ENCODE measurements at regions not wholly inside any gene's neighbourhood (a gene's known extent, or its start where the extent isn't known, plus 50 kb on each side); places are given as distances from the start of the nearest gene placed in this dataset.

DNA sequence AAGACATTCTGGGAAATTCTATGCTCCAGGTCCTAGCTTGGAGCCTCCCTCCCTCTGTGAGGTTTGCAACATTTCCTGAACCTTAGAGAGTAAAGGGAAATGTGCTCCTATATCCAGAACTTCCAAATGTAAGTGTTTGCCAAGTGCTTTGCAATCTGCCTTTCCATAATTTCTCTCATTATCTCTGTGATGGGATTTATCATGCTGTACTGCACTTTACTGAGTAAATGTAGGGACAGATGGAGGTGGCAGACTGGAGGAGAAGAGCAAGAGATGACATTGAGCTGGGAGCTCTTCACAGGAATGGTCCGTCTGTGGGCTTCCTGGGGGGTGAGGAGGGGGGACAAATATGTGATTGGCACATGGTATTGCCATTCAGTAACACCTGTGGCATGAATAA, 184.3 kb downstream of the SOX4 start:
- Histone ChIP-seq H3K36me3 (ENCODE audit: control insufficient read depth, insufficient read depth, low read length) (no peaks in the 10 kb centered on the region), H3K27me3 (ENCODE audit: control insufficient read depth, insufficient read depth, low read length) (no peaks in the 10 kb centered on the region), H3K4me3 (ENCODE audit: low read length) (no peak overlapping the region), H3K27ac (ENCODE audit: low read length) (no peak overlapping the region), H3K9me3 (ENCODE audit: control insufficient read depth, insufficient read depth, low read length) (no peaks in the 10 kb centered on the region), H3K4me1 (ENCODE audit: control insufficient read depth, insufficient read depth, low read length) (no peaks in the 10 kb centered on the region)
- H3K27ac Mint-ChIP-seq: no peak overlapping the region
- TF ChIP-seq, protein P1, sequence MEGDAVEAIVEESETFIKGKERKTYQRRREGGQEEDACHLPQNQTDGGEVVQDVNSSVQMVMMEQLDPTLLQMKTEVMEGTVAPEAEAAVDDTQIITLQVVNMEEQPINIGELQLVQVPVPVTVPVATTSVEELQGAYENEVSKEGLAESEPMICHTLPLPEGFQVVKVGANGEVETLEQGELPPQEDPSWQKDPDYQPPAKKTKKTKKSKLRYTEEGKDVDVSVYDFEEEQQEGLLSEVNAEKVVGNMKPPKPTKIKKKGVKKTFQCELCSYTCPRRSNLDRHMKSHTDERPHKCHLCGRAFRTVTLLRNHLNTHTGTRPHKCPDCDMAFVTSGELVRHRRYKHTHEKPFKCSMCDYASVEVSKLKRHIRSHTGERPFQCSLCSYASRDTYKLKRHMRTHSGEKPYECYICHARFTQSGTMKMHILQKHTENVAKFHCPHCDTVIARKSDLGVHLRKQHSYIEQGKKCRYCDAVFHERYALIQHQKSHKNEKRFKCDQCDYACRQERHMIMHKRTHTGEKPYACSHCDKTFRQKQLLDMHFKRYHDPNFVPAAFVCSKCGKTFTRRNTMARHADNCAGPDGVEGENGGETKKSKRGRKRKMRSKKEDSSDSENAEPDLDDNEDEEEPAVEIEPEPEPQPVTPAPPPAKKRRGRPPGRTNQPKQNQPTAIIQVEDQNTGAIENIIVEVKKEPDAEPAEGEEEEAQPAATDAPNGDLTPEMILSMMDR (IDR thresholded peaks at IDR 0.05): no peak
- WGBS (ENCODE audit: insufficient coverage): 86% methylated on average over 1 of the region's 1 CpG
- H3K4me3 Mint-ChIP-seq: no peak overlapping the region
- H3K36me3 Mint-ChIP-seq: no peaks in the 10 kb centered on the region
- intact Hi-C loops (cut with micrococcal nuclease): no loop called here
- ATAC-seq (no peak), DNase-seq (no peak)
- no peaks in the 10 kb centered on the region for H3K4me1 Mint-ChIP-seq
- no peaks in the 10 kb centered on the region for H3K27me3 Mint-ChIP-seq (ENCODE audit: low read depth in 2 of 2)
- no peaks in the 10 kb centered on the region for H3K9me3 Mint-ChIP-seq

DNA sequence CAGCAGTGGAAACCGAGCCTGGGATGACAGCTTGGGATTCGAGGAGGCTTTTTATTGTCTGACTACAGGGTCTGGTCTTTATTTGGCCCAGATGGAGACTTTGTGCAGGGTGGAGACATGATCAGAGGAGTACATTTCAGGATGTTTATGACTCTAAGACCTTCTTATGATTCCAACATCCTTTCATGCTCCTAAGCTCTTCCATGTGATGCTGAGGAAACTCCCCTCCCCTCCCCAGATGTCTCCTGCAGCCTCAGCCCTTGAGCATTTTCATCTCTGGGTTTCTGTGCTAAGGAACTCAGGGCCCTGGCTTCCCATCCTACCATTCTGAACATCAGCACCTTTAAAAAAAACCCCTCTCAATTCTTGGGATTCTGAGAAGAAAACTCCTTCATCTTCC, 186.6 kb downstream of the SOX4 start:
- TF ChIP-seq, protein P1 (IDR thresholded peaks at IDR 0.05): no peak
- Histone ChIP-seq H3K36me3 (ENCODE audit: control insufficient read depth, insufficient read depth, low read length) (no peaks in the 10 kb centered on the region), H3K4me3 (ENCODE audit: low read length) (no peak overlapping the region), H3K4me1 (ENCODE audit: control insufficient read depth, insufficient read depth, low read length) (no peaks in the 10 kb centered on the region), H3K9me3 (ENCODE audit: control insufficient read depth, insufficient read depth, low read length) (no peaks in the 10 kb centered on the region), H3K27me3 (ENCODE audit: control insufficient read depth, insufficient read depth, low read length) (no peaks in the 10 kb centered on the region), H3K27ac (ENCODE audit: low read length) (no peak overlapping the region)
- no peak for DNase-seq
- Mint-ChIP-seq H3K27me3 (ENCODE audit: low read depth in 2 of 2) (no peaks in the 10 kb centered on the region), H3K9me3 (no peaks in the 10 kb centered on the region), H3K4me3 (no peak overlapping the region), H3K36me3 (no peaks in the 10 kb centered on the region), H3K27ac (no peak overlapping the region), H3K4me1 (no peaks in the 10 kb centered on the region)
- no peak for ATAC-seq
- intact Hi-C loops (cut with micrococcal nuclease): no loop called here
- 84% methylated on average over 2 of the region's 2 CpGs for WGBS (ENCODE audit: insufficient coverage)

DNA sequence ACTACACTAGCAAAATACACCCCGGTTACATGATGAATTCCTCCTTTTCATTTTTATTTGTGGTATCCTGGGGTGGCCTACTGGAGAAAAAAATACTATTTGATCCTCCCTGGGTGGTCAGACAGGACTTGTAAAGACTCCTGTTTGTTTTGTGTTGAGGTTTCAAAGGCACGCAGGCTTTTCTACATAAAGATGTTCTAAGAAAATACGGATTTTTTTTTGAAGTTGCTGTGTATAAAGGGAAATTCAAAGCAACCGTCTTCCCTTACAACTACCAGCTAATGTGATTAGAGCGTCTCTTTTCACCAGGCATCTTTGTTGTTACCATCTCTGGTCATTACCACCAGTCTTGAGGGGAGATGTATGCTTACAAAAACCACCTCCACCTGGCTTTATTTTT, 187.1 kb downstream of the SOX4 start:
- no peaks in the 10 kb centered on the region for H3K27me3 Mint-ChIP-seq (ENCODE audit: low read depth in 2 of 2)
- Histone ChIP-seq H3K27ac (ENCODE audit: low read length) (no peak overlapping the region), H3K27me3 (ENCODE audit: control insufficient read depth, insufficient read depth, low read length) (no peaks in the 10 kb centered on the region), H3K4me1 (ENCODE audit: control insufficient read depth, insufficient read depth, low read length) (no peaks in the 10 kb centered on the region), H3K9me3 (ENCODE audit: control insufficient read depth, insufficient read depth, low read length) (no peaks in the 10 kb centered on the region), H3K36me3 (ENCODE audit: control insufficient read depth, insufficient read depth, low read length) (no peaks in the 10 kb centered on the region), H3K4me3 (ENCODE audit: low read length) (no peak overlapping the region)
- no peak overlapping the region for H3K27ac Mint-ChIP-seq
- no peaks in the 10 kb centered on the region for H3K4me1 Mint-ChIP-seq
- TF ChIP-seq, protein P1 (IDR thresholded peaks at IDR 0.05): no peak
- ATAC-seq (no peak), DNase-seq (no peak)
- intact Hi-C loops (cut with micrococcal nuclease): no loop called here
- 73% methylated on average over 2 of the region's 5 CpGs for WGBS (ENCODE audit: insufficient coverage)
- H3K36me3 Mint-ChIP-seq: no peaks in the 10 kb centered on the region
- H3K4me3 Mint-ChIP-seq: no peak overlapping the region
- no peaks in the 10 kb centered on the region for H3K9me3 Mint-ChIP-seq

DNA sequence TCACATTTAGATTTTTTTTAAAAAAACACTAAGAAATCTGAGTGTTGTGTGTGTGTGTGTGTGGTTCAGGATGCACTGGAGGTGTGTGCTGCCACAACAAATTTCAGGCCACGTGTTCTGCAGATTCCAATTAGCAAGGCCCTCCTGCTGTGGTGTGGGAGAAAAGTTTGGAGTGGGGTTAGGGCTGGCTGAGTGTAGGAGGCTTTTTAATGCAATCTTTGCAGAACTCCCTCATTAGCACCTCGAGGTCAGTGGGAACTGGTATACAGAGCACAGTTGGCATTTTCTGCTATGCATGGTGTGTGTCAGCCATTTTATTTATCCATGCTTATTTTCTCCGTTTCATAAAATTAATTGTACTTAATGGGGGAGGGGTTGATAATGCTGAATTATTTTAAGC, 187.6 kb downstream of the SOX4 start:
- Mint-ChIP-seq H3K4me1 (no peaks in the 10 kb centered on the region), H3K27me3 (ENCODE audit: low read depth in 2 of 2) (no peaks in the 10 kb centered on the region), H3K27ac (no peak overlapping the region), H3K9me3 (no peaks in the 10 kb centered on the region), H3K4me3 (no peak overlapping the region), H3K36me3 (no peaks in the 10 kb centered on the region)
- Histone ChIP-seq H3K4me3 (ENCODE audit: low read length) (no peak overlapping the region), H3K4me1 (ENCODE audit: control insufficient read depth, insufficient read depth, low read length) (no peaks in the 10 kb centered on the region), H3K9me3 (ENCODE audit: control insufficient read depth, insufficient read depth, low read length) (no peaks in the 10 kb centered on the region), H3K36me3 (ENCODE audit: control insufficient read depth, insufficient read depth, low read length) (no peaks in the 10 kb centered on the region), H3K27me3 (ENCODE audit: control insufficient read depth, insufficient read depth, low read length) (no peaks in the 10 kb centered on the region), H3K27ac (ENCODE audit: low read length) (no peak overlapping the region)
- DNase-seq (no peak), ATAC-seq (no peak)
- TF ChIP-seq, protein P1 (IDR thresholded peaks at IDR 0.05): no peak
- 82% methylated on average over 2 of the region's 3 CpGs for WGBS (ENCODE audit: insufficient coverage)
- intact Hi-C loops (cut with micrococcal nuclease): no loop called here
